SH-SY5Y (cell line): ENCODE measurements at regions not wholly inside any gene's neighbourhood (a gene's known extent, or its start where the extent isn't known, plus 50 kb on each side); places are given as distances from the start of the nearest gene placed in this dataset.

ENCODE experiments used
- GATA2 ChIP-seq: IDR thresholded peaks from 2 replicates; pipeline ENCODE4 v1.6.1; 2011; ENCODE audit warnings: mild to moderate bottlenecking, low read depth, low read length
- GATA3 ChIP-seq: IDR thresholded peaks from 2 replicates; pipeline ENCODE4 v1.6.1; 2011; ENCODE audit warnings: low read depth, mild to moderate bottlenecking, low read length, moderate library complexity

DNA sequence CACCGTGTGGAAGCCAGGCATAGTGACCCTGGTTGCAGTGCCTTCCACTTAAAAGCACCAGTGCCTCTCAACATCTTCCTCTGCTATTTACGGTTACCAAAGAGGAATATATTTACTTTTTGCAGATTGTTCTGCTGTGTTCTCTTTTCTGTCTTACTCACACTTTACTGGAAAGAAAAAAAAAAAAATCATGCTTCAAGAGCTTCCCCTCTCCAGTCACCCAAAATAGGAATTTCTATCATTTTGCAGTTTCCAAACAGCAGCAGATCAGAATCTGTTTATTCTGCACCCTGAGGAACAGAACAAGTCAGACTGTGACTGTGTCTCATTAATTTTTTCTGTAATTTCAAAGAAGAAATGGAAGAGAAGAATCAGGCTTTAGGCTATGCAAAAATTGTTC is 96.1 kb downstream of the KCNJ2 start:
- TF ChIP-seq GATA3: no peak
- TF ChIP-seq GATA2: no peak

DNA sequence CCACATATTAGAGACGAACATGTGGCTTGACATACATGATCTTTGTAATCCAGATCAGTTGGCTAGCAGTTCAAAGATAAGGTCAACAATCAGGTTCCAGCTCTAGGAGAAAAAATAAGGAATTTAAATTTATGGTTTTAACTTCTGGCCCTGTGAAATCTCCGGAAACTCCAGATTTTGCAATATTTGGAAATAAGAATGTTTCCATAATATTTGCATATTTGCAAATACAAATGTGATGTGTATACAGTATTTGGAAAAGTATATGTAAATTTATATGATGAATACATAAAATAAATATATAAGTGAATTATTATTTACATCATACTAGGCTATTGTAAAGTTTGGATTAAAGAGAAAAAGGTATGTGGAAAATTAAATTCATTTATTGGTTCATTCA is 97.1 kb downstream of the KCNJ2 start:
- no peak for TF ChIP-seq GATA3
- no peak for TF ChIP-seq GATA2

DNA sequence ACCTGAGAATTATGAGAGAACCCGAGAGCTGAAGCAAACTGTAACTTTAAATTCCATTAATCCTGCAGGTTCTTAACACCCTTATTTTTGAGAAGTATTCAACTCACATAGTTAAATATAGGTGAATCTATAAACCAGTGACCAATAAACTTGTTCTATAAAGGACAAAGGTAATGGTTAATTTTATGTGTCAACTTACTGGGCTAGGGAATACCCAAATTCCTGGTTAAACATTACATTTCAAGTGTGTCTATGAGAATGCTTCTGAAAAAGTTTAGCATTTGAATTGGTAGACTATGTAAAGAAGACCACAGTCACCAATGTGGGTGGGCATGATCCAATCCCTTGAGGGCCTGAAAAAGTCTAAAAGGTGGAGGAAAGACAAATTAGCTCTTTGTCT is 99.1 kb downstream of the KCNJ2 start:
- TF ChIP-seq GATA3 (no peak), GATA2 (no peak)

DNA sequence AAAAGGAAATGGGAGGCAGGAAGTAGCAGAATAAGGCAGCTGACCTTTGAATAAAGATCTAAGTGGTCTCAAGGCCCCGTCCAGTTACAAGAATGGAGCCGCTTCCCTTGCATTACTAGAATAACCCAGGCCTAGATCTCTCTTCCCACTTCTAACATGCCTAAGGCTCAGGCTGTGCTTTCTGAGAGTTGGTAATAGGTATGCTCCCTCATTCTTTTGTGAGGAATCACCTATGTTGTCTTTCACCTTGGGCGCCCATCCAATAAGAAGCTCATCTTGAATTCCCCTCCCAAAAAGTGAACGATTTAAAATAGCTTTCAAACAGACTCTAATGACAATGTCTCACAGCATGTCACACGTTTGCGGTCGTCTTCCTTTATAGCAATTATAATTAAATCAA is 101.2 kb downstream of the KCNJ2 start:
- no peak for TF ChIP-seq GATA3
- TF ChIP-seq GATA2: no peak

DNA sequence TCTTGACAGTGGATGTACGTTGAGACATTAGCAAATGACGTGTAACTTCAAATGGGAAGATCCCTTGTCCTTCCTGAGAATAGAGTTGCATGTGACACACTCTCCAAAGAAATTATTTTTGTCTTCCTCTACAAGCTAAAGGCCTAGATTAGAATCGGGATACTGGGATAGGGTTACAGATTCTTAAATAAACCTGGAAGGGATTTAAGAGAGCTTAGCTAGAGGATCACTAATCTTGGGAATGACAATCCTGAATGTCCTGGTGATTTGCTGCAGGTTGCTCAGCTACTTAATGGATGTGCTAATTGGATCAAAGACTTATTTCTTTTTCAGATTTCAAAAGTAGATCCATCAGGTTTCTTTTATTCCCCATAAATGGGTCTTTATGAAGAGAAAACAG is 101.9 kb downstream of the KCNJ2 start:
- TF ChIP-seq GATA2 (no peak), GATA3 (no peak)

DNA sequence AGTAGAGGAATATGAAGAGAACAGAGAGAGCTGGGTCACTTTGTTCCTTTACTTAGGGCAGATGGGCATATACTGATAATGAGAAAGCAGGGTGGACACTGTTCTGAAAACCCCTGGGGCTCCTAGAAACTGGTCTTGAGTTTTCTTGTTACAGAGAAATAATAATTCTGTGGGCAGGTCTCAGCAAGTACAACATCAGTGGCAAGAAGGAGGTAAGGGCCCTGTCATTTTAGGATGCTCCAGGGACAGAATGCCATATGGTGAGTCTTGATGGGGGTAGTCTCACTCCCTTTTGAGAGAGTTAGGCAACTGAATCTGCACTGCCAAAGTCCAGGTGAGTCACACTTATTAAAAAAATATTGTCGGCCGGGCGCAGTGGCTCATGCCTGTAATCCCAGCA is 102.3 kb downstream of the KCNJ2 start:
- TF ChIP-seq GATA2 (no peak), GATA3 (no peak)

DNA sequence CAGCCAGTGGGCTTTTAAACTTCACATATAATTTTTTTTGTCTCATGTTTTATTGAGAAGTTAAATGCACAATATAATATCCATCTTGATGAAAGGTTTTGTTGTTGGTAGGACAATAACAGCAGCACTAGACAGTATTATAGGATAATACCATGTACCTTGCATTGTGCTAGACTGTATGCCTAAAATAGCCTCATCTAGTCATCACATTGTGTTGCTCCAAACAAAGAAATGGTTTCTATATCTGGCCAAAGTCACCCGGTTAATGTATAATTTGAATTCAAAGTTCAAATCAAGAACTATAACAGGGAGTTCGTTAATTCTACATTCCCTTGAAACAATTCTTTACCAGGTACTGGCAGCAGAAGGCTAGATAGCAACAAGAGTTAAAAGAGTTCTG is 104.9 kb downstream of the KCNJ2 start:
- TF ChIP-seq GATA2 (no peak), GATA3 (no peak)

DNA sequence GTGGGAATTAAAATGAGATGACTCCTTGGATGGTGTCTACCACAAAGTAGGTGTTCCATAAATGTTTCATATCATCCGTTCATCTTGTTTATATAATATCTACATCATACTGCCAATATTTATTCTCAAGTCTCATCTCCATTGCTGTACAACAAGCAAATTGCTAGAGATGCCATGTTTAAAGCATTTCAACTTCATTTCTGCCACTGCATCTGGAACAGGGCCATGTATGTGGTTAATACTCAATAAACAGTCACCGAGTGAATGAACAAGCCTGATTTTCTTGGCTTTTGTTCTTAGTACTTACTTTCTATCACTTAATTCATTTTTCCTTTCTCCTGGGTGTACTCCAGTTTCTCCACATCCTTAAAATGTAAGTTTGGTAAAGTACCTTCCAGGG is 107.6 kb downstream of the KCNJ2 start:
- TF ChIP-seq GATA3: no peak
- no peak for TF ChIP-seq GATA2

DNA sequence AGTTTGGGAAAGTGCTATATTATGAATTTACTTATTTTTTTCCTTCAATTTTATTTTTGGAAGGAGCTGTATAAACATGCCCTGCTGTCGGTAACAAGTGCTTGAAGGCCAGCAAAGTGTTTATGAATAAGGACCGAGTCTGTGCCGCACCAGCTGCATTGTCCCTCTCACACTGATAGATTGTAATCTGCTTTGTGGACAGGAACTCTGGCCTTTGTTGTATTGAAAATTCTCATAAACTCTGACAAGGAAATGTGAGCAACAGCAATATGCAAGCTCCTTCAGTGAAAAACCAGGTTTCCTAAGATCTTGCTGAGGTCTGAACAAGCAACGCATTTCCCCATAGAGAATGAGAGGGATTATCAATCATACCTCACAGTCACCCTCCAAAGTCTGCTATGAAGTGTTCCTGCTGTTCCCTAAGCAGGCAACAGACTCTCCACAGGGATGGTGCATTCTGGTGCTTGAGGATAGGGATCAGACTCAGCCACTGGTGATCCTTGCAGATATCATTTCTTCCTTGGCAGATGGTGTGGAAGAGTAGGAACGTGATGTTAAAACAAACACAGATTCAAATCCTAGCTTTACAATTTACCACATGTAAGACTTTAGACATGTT is 109.6 kb downstream of the KCNJ2 start:
- TF ChIP-seq GATA2 (peak; percentile 90), GATA3 (peak; percentile 73)

DNA sequence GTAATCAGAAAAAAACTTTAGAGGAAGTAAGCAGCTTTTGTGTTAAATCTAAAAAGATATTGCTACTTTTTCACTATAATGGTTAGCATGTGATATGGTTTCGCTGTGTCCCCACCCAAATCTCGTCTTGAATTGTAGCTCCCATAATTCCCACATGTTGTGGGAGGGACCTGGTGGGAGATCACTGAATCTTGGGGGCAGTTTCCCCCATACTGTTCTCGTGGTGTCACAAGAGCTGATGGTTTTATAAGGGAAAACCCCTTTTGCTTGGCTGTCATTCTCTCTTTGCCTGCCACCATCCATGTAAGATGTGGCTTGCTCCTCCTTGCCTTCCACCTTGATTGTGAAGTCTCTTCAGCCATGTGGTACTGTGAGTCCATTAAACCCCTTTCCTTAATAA is 117.1 kb downstream of the KCNJ2 start:
- no peak for TF ChIP-seq GATA3
- no peak for TF ChIP-seq GATA2

DNA sequence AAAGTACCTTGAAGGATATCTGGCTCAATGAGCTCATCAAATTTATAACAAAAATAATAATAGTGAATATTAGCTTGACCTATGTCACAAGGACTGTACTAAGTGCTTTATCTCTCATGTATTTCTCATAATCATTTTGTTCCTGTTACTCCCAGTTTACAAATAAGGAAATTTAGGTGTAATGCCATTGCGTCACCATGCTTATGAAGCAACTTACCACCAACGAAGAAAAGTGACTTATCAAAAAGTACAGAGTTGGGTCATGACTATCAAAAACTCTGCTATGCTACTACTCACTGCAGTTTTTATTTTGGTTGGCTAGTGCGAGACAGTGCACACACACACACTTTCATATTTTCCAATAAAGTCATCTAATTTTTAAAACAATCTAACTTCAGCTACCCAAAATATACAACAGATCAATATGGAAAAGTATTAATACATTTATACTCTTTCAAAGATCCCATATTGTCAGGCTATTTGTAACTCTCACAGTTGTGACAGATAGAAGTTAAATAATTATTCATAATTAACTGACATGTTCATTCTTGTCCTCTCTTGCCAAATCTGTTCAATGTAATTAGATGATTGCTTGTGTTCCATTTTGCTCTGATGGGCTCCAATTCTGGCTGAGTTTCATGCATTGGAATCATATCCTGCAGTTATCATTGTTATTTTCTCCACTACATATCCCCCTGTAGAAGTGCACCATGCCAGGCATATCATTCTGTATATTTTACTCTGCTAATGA is 119.4 kb downstream of the KCNJ2 start:
- no peak for TF ChIP-seq GATA2

DNA sequence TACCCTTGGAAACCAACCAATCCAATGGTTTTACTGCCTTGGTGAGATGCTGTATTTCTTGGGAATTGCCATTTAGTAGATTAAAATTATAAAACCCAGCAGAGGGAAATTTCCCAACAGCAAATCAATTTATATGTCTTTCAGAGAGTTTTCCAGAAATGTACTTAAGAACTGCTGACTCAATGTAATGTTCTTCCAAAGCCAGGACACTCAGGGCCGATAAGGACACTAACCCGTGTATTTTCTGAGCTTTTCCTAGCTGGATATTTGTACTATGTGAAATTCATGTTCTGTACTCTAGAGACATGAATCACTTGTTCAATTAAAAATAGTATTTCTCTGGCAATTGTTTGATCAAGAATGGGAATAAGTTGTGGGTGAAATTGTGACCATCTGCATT is 121.4 kb downstream of the KCNJ2 start:
- TF ChIP-seq GATA3: no peak
- no peak for TF ChIP-seq GATA2

DNA sequence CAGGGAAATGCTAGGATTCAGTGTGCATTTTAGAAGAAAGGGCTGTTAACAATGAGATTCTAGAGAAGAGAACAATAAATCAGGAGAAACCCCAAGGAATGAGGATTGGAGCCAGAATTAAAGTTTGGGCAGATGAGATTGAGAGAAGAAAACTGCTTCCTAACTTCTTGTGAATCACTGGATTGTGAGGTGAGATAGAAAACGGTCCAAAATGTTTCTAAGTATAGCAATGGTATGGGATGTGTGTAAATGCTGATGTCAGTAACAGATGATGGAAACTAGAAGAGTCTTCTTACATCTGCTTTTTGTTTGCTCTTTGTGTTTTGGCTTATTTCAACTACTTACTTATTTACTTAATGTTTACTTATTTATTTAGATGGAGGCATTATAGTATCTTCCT is 123.0 kb downstream of the KCNJ2 start:
- TF ChIP-seq GATA2: no peak
- TF ChIP-seq GATA3: no peak

DNA sequence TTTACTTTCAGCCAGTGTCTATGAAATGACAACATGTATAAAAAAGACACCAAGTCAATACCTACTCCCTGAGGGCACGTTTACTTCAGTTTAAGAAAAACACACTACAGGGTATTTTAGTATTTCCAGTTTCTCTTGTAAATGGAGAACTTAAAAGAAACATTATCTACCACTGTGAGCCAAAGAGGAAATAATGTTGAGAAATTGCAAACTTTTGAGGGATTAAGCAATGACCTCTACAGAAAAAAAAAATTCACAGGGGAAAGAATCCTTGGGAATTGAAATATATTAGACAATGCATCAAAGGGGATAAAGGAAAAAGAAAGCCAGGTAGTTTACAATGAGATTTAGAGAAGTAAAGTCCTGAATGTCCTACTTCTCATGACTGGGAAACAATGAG is 126.0 kb downstream of the KCNJ2 start:
- TF ChIP-seq GATA2: no peak
- no peak for TF ChIP-seq GATA3

DNA sequence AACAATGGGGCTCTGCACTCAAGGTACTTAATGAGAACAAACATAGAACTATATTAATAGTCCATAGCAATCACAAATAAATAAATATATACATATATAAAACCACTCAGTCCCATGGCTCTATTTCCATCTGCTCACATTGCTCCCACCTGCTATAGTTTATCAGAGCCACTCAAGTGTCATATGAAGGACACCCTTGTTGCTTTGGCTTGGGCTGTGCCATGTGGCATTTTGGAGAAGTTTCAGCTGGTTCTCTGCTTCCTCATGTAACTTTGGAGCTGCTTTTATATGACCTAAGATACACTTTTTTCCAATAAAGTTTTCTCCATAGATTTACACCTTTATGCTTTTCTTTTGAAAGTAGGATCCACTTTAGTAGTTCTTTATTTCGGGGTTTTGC is 126.4 kb downstream of the KCNJ2 start:
- TF ChIP-seq GATA2 (no peak), GATA3 (no peak)

DNA sequence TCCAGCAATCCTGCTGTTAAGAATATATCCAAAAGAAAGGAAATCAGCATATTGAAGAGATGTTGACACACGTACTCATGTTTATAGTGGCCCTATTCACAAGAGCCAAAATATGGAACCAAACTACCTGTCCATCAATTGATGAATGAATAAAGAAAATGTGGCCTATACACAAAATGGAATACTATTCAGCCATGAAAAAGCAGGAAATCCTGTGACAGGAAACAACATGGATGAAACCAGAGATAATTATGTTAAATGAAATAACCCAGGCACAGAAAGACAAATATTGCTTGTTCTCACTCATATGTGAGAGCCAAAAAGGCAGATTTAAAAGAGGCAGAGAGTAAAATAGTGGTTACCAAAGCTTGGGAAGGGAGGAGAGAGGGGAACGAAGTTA is 127.1 kb downstream of the KCNJ2 start:
- no peak for TF ChIP-seq GATA2
- no peak for TF ChIP-seq GATA3

DNA sequence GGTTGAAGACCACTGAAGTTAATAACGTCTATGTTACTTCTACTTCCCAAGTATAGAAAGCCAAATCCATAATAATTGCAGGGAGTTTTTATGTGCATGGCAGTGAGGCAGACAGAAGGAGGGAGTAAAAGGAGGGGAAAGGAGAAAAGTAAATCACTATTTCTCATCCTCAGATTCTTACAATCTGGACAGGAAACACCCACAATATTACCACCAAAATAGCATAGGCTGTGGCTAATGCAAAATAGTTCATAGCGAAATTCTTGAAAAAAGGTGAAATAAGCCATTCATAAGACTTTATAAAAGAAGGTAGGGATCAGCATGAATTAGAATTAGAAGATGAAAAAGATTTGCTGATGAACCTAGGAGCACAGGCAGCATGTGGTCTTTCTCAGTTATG is 128.1 kb downstream of the KCNJ2 start:
- no peak for TF ChIP-seq GATA3
- no peak for TF ChIP-seq GATA2

DNA sequence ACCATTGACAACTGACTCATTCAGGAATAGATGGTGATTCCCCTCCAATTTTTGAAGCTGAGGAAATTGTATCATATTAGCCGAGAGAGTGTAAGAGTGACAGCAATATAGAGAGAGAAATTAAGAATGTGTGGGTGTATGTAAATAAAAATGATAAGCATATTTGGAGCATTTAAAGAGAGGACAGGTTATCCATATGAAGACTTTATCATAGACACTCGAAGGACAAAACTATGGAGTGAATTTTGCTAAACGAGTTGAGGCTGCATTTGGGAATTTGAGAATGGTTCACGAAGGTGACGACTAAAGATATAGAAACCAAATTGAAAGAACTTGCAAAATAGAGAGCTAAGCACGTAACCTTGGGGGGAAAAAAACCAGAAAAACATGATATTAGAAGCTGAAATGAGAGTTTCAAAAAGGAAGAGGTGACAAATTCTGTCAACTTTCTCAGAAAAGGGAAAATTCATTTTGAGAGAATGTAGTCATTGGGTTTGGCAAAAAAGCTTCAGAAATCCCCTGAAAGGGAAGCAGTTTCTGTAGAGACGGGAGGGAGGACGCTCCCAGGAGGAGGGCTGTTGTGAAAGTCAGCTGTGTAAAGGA is 129.7 kb downstream of the KCNJ2 start:
- TF ChIP-seq GATA2: no peak
- no peak for TF ChIP-seq GATA3
